B cell (primary cell): ENCODE measurements at regions not wholly inside any gene's neighbourhood (a gene's known extent, or its start where the extent isn't known, plus 50 kb on each side); places are given as distances from the start of the nearest gene placed in this dataset.
"Not testable (repeated sequence)": the region's sequence is repeated elsewhere in the genome, so short reads cannot be mapped to it uniquely, and the experiment has no call there.

ENCODE experiments used
- ATAC-seq: fragments of 200-7000 bp; cut with Tn5 transposase; one replicate; pipeline ENCODE4 v1.10.0; 2021; ENCODE audit warnings: low read depth, mild to moderate bottlenecking, moderate number of reproducible peaks, moderate library complexity
- CTCF ChIA-PET: fragments of 350-600 bp; sonication (Branson Sonifier 250); formaldehyde crosslinking; loops from one replicate; lab custom pipeline; 2021; ENCODE audit warnings: antibody characterized with exemption, inconsistent platforms; lab: Charles Lee
- POLR2A ChIA-PET: fragments of 350-600 bp; sonication (Branson Sonifier 250); formaldehyde crosslinking; loops from one replicate; lab custom pipeline; 2021; ENCODE audit warnings: antibody characterized with exemption; lab: Charles Lee
- DNase-seq: peaks from one replicate; pipeline ENCODE4 v3.0.0; 2013
- H2AFZ ChIP-seq: 2 replicates; pipeline ENCODE4 v1.6.1; 2012; ENCODE audit warnings: mild to moderate bottlenecking, low read depth, low read length; ENCODE audit not compliant: insufficient read depth, poor library complexity, severe bottlenecking
- H3K27ac ChIP-seq, 2 donors: 1 replicate in 1 of 2; 2 replicates in 1 of 2; pipeline ENCODE4 v1.5.1; 2012 to 2013; ENCODE audit warnings: low read length in 2 of 2, mild to moderate bottlenecking in 2 of 2, moderate library complexity in 1 of 2
- H3K27me3 ChIP-seq, 4 experiments: fragments of 200-600 bp in 1 of 4; sonication (generic) in 1 of 4; replicated peaks in 1 of 4; 1 replicate in 2 of 4; 2 replicates in 2 of 4; pipeline versions ENCODE4 v1.6.1 to v1.7.0; 2013 to 2016; ENCODE audit warnings: low read length in 3 of 4, mild to moderate bottlenecking in 2 of 4, mixed read lengths in 1 of 4, moderate library complexity in 1 of 4; ENCODE audit not compliant: insufficient read depth in 4 of 4, control insufficient read depth in 3 of 4; ENCODE audit errors: control extremely low read depth in 1 of 4
- H3K36me3 ChIP-seq, 2 experiments: replicated peaks in 1 of 2; 1 replicate in 1 of 2; 2 replicates in 1 of 2; pipeline versions ENCODE4 v1.6.1 to v1.7.1; 2013; ENCODE audit warnings: low read length in 1 of 2; ENCODE audit not compliant: insufficient read depth in 2 of 2, control insufficient read depth in 1 of 2; ENCODE audit errors: control extremely low read depth in 1 of 2, extremely low read depth in 1 of 2
- H3K4me1 ChIP-seq, 2 donors: fragments of 200-600 bp in 1 of 2; sonication (generic) in 1 of 2; 1 replicate in 1 of 2; 2 replicates in 1 of 2; pipeline versions ENCODE4 v1.5.1 to v1.6.1; 2013 to 2017; ENCODE audit warnings: low read length in 2 of 2; ENCODE audit not compliant: control insufficient read depth in 2 of 2, insufficient read depth in 2 of 2
- H3K4me2 ChIP-seq: replicated peaks from 2 replicates; pipeline ENCODE3; 2012; ENCODE audit warnings: mild to moderate bottlenecking, low read depth, low read length; ENCODE audit not compliant: poor library complexity, severe bottlenecking
- H3K4me3 ChIP-seq, 5 experiments: fragments of 200-600 bp in 1 of 5; sonication (generic) in 1 of 5; 1 replicate in 3 of 5; 2 replicates in 2 of 5; pipeline versions ENCODE4 v1.5.1 to v1.7.0; 2011 to 2016; ENCODE audit warnings: low read length in 4 of 5, mild to moderate bottlenecking in 4 of 5, low read depth in 2 of 5, control low read depth in 1 of 5, moderate library complexity in 1 of 5; ENCODE audit not compliant: insufficient read depth in 1 of 5; ENCODE audit errors: control extremely low read depth in 1 of 5, extremely low read depth in 1 of 5
- H3K79me2 ChIP-seq: fragments of 200-600 bp; sonication (generic); one replicate; pipeline ENCODE4 v1.6.0; 2016; ENCODE audit warnings: low read length; ENCODE audit not compliant: control insufficient read depth, insufficient read depth
- H3K9ac ChIP-seq: fragments of 200-600 bp; sonication (generic); 2 replicates; pipeline ENCODE4 v1.6.1; 2017; ENCODE audit warnings: mild to moderate bottlenecking, low read length, moderate library complexity
- H3K9me3 ChIP-seq, 3 donors: one replicate each; pipeline versions ENCODE4 v1.6.1 to v1.7.1; 2013; ENCODE audit warnings: low read length in 2 of 3; ENCODE audit not compliant: control insufficient read depth in 2 of 3, insufficient read depth in 1 of 3; ENCODE audit errors: control extremely low read depth in 1 of 3
- H4K20me1 ChIP-seq: 2 replicates; pipeline ENCODE4 v1.6.0; 2012; ENCODE audit warnings: mild to moderate bottlenecking, low read length; ENCODE audit not compliant: insufficient read depth, control insufficient read depth, poor library complexity, severe bottlenecking
- H3K27ac Mint-ChIP-seq: one replicate; pipeline ENCODE4 v1.8.0; 2021; ENCODE audit warnings: mixed read lengths
- H3K27me3 Mint-ChIP-seq: one replicate; pipeline ENCODE4 v1.8.0; 2021; ENCODE audit warnings: mixed read lengths
- H3K4me1 Mint-ChIP-seq: one replicate; pipeline ENCODE4 v1.8.0; 2021; ENCODE audit warnings: mixed read lengths
- H3K4me3 Mint-ChIP-seq: one replicate; pipeline ENCODE4 v1.8.0; 2021; ENCODE audit warnings: mixed read lengths
- H3K9me3 Mint-ChIP-seq: one replicate; pipeline ENCODE4 v1.8.0; 2022; ENCODE audit warnings: mixed read lengths; ENCODE audit not compliant: insufficient read depth
- WGBS: methylation state at CpG from one replicate; pipeline ENCODE4 v1.1.5; 2013; ENCODE audit warnings: missing lambda C conversion rate; ENCODE audit not compliant: insufficient coverage; 5-methylcytosine and 5-hydroxymethylcytosine counted together
- intact Hi-C: fragments of 100-400 bp; cut with micrococcal nuclease; formaldehyde crosslinking; loops from one replicate; pipeline ENCODE4 v1.10.0; 2022

GRCh38 chr16:16722666-16723065 is 343.7 kb downstream of the NPIPA7 start:
- H3K4me1 Mint-ChIP-seq, H3K9ac ChIP-seq, H3K79me2 ChIP-seq, H3K36me3 ChIP-seq, DNase-seq, H3K27ac ChIP-seq, H3K4me2 ChIP-seq, H3K4me3 Mint-ChIP-seq, H3K9me3 ChIP-seq, H3K9me3 Mint-ChIP-seq, H3K27me3 ChIP-seq, H2AFZ ChIP-seq, H3K27ac Mint-ChIP-seq, CTCF ChIA-PET, H3K4me1 ChIP-seq, H3K4me3 ChIP-seq, H4K20me1 ChIP-seq, intact Hi-C loops, ATAC-seq, POLR2A ChIA-PET, H3K27me3 Mint-ChIP-seq: not testable (repeated sequence)
- no CpG with 5 or more reads among the region's 4 CpGs for WGBS

- intact Hi-C loops, H3K9me3 Mint-ChIP-seq, ATAC-seq, H3K36me3 ChIP-seq, H3K27ac ChIP-seq, H3K9me3 ChIP-seq, H3K27me3 Mint-ChIP-seq, H3K27me3 ChIP-seq, H3K4me1 ChIP-seq, H3K4me2 ChIP-seq, H3K4me1 Mint-ChIP-seq, H3K27ac Mint-ChIP-seq, H3K9ac ChIP-seq, H2AFZ ChIP-seq, H3K4me3 ChIP-seq, DNase-seq, CTCF ChIA-PET, H3K79me2 ChIP-seq, H4K20me1 ChIP-seq, POLR2A ChIA-PET, H3K4me3 Mint-ChIP-seq: not testable (repeated sequence)
- WGBS, result no CpG with 5 or more reads among the region's 6 CpGs
Measured at GRCh38 chr16:16723819-16724519, 345.0 kb downstream of the NPIPA7 start.

- H3K4me1 ChIP-seq, H3K4me1 Mint-ChIP-seq, ATAC-seq, H2AFZ ChIP-seq, DNase-seq, CTCF ChIA-PET, H3K4me2 ChIP-seq, H3K9me3 ChIP-seq, H3K27me3 Mint-ChIP-seq, H3K9ac ChIP-seq, H3K36me3 ChIP-seq, H4K20me1 ChIP-seq, H3K27ac ChIP-seq, H3K79me2 ChIP-seq, H3K9me3 Mint-ChIP-seq, H3K27me3 ChIP-seq, H3K27ac Mint-ChIP-seq, H3K4me3 Mint-ChIP-seq, intact Hi-C loops, POLR2A ChIA-PET, H3K4me3 ChIP-seq: not testable (repeated sequence)
- no CpG with 5 or more reads among the region's 2 CpGs for WGBS
Measured at GRCh38 chr16:16727048-16727447, 348.1 kb downstream of the NPIPA7 start.

GRCh38 chr16:16742573-16742972 is 363.6 kb downstream of the NPIPA7 start:
- H3K4me3 ChIP-seq, H3K27ac ChIP-seq, H3K4me3 Mint-ChIP-seq, H3K4me2 ChIP-seq, H3K9ac ChIP-seq, H3K4me1 Mint-ChIP-seq, intact Hi-C loops, ATAC-seq, DNase-seq, H4K20me1 ChIP-seq, H3K27me3 ChIP-seq, H3K27me3 Mint-ChIP-seq, POLR2A ChIA-PET, H3K4me1 ChIP-seq, H3K36me3 ChIP-seq, H2AFZ ChIP-seq, H3K79me2 ChIP-seq, H3K27ac Mint-ChIP-seq, H3K9me3 Mint-ChIP-seq, H3K9me3 ChIP-seq, CTCF ChIA-PET: not testable (repeated sequence)
- no CpG with 5 or more reads among the region's 1 CpG for WGBS
